HG03060 (cell line): ENCODE measurements at regions not wholly inside any gene's neighbourhood (a gene's known extent, or its start where the extent isn't known, plus 50 kb on each side); places are given as distances from the start of the nearest gene placed in this dataset.

Experiments used
- ATAC-seq: cut with Tn5 transposase; IDR thresholded peaks from one replicate; pipeline ENCODE4 v1.9.1; 2021; ENCODE audit warnings: low read depth, moderate number of reproducible peaks; ENCODE audit not compliant: unreplicated experiment

- no peak for ATAC-seq
Measured at GRCh38 chr9:87113874-87114273, 166.6 kb upstream of the GAS1 start.

GRCh38 chr9:87115785-87116184 is 168.5 kb upstream of the GAS1 start:
- ATAC-seq = no peak

- ATAC-seq = no peak
Measured at GRCh38 chr9:87116492-87116891, 169.2 kb upstream of the GAS1 start.

GRCh38 chr9:87118594-87118993 is 171.3 kb upstream of the GAS1 start:
- ATAC-seq = no peak

- ATAC-seq = no peak
Measured at GRCh38 chr9:87119328-87119881, 172.1 kb upstream of the GAS1 start.

- no peak for ATAC-seq
Measured at GRCh38 chr9:87120610-87121009, 173.3 kb upstream of the GAS1 start.

GRCh38 chr9:87122947-87123685 is 175.8 kb upstream of the GAS1 start:
- no peak for ATAC-seq

GRCh38 chr9:87123830-87124229 is 176.5 kb upstream of the GAS1 start:
- ATAC-seq = no peak

- no peak for ATAC-seq
Measured at GRCh38 chr9:87125819-87126218, 178.5 kb upstream of the GAS1 start.

GRCh38 chr9:87127543-87127942 is 180.2 kb upstream of the GAS1 start:
- no peak for ATAC-seq

GRCh38 chr9:87127978-87128614 is 180.8 kb upstream of the GAS1 start:
- no peak for ATAC-seq

GRCh38 chr9:87128844-87129493 is 181.7 kb upstream of the GAS1 start:
- ATAC-seq = no peak

GRCh38 chr9:87135074-87135473 is 187.8 kb upstream of the GAS1 start:
- no peak for ATAC-seq

GRCh38 chr9:87137718-87138117 is 190.4 kb upstream of the GAS1 start:
- ATAC-seq = no peak

- ATAC-seq = no peak
Measured at GRCh38 chr9:87138128-87139040, 191.1 kb upstream of the GAS1 start.

- no peak for ATAC-seq
Measured at GRCh38 chr9:87139099-87139730, 191.9 kb upstream of the GAS1 start.

- no peak for ATAC-seq
Measured at GRCh38 chr9:87140142-87140541, 192.8 kb upstream of the GAS1 start.

GRCh38 chr9:87140605-87141109 is 193.4 kb upstream of the GAS1 start:
- ATAC-seq = no peak

GRCh38 chr9:87141124-87141523 is 193.8 kb upstream of the GAS1 start:
- no peak for ATAC-seq

GRCh38 chr9:87146933-87147332 is 199.6 kb upstream of the GAS1 start:
- ATAC-seq = no peak
